ENCODE measurements at regions not wholly inside any gene's neighbourhood (a gene's known extent, or its start where the extent isn't known, plus 50 kb on each side); places are given as distances from the start of the nearest gene placed in this dataset.
"Not testable (repeated sequence)": the region's sequence is repeated elsewhere in the genome, so short reads cannot be mapped to it uniquely, and the experiment has no call there.

- TF ChIP-seq POLR2A (IDR thresholded peaks at IDR 0.05; ENCODE audit: low read depth); POLR2AphosphoS5 (IDR thresholded peaks at IDR 0.05); CTCF (IDR thresholded peaks at IDR 0.05); EP300 (IDR thresholded peaks at IDR 0.05): not testable (repeated sequence)
These were observed 1425.6 kb downstream of the STIM2 start for GRCh38 chr4:28286266-28286665.

All from esophagus muscularis mucosa (tissue), 4 donors.